Spleen (tissue), 7 donors: ENCODE measurements at regions not wholly inside any gene's neighbourhood (a gene's known extent, or its start where the extent isn't known, plus 50 kb on each side); places are given as distances from the start of the nearest gene placed in this dataset.

Experiments used
- CTCF ChIP-seq, 11 experiments: fragments of 200-600 bp in 7 of 11; fragments of 450-650 bp in 4 of 11; sonication (generic) in 4 of 11; IDR thresholded peaks in 8 of 11; conservative IDR thresholded peaks in 3 of 11; 1 replicate in 7 of 11; 2 replicates in 4 of 11; pipeline versions ENCODE4 v1.4.0 to v1.8.0; 2016 to 2021; ENCODE audit warnings: antibody characterized with exemption in 11 of 11, inconsistent platforms in 4 of 11, mild to moderate bottlenecking in 1 of 11
- POLR2AphosphoS5 ChIP-seq, 3 donors: sonication (generic); formaldehyde crosslinking; IDR thresholded peaks; one replicate each; pipeline ENCODE4 v1.5.1; 2017; ENCODE audit warnings: antibody characterized with exemption in 3 of 3
- donor health status: DM: no; HTN: no; CAD: no; lungs with moderate emphysema.
- donor health status: DM: no; HTN: no; CAD: no.
- donor health status: DM: no; HTN: no; CAD: no.

- TF ChIP-seq CTCF (IDR thresholded peaks at IDR 0.05 in 8 of 11, conservative IDR thresholded peaks at IDR 0.05 in 3 of 11) (no peak), POLR2AphosphoS5 (IDR thresholded peaks at IDR 0.05) (no peak)
Measured at GRCh38 chr10:78249690-78250089, 216.0 kb downstream of the RPS24 start.
